ENCODE measurements at regions not wholly inside any gene's neighbourhood (a gene's known extent, or its start where the extent isn't known, plus 50 kb on each side); places are given as distances from the start of the nearest gene placed in this dataset.

- no peaks in the 10 kb centered on the region for H4K20me1 ChIP-seq (ENCODE audit: control insufficient read depth, insufficient read depth, insufficient read length)
- no peak overlapping the region for H3K4me2 ChIP-seq (ENCODE audit: insufficient read depth, insufficient read length, low read length)
- Mint-ChIP-seq H3K27me3 (ENCODE audit: low read depth) (no peaks in the 10 kb centered on the region), H3K4me3 (no peak overlapping the region), H3K9me3 (no peaks in the 10 kb centered on the region), H3K4me1 (peaks cover 6 to 8% of the 10 kb centered on the region in 2 experiments), H3K36me3 (ENCODE audit: insufficient read depth in 1 of 3, low read depth in 3 of 3) (no peaks in the 10 kb centered on the region), H3K27ac (no peak overlapping the region)
- DNase-seq, result no peak
- H3K23ac ChIP-seq (ENCODE audit: insufficient read length, low read depth, low read length), result no peak overlapping the region
- WGBS (ENCODE audit: extremely low coverage, insufficient read length, low lambda C conversion rate), result no CpG with 5 or more reads among the region's 3 CpGs
- H3K27ac ChIP-seq (ENCODE audit: insufficient read length, low read depth, low read length), result no peak overlapping the region
- no peaks in the 10 kb centered on the region for H3K79me1 ChIP-seq (ENCODE audit: insufficient read depth, low read depth, low read length, poor library complexity, severe bottlenecking)
- H3K4ac ChIP-seq (ENCODE audit: low read depth, low read length), result no peak overlapping the region
- H3K18ac ChIP-seq (ENCODE audit: insufficient read length, low read depth, low read length), result no peak overlapping the region
- H3K56ac ChIP-seq (ENCODE audit: insufficient read length, low read depth, low read length), result no peak overlapping the region
- H2BK5ac ChIP-seq (ENCODE audit: insufficient read length, low read length), result no peak overlapping the region
- no peak overlapping the region for H2AFZ ChIP-seq (ENCODE audit: low read length)
- H3K27me3 ChIP-seq (ENCODE audit: insufficient read depth, low read length), result no peaks in the 10 kb centered on the region
- no peak overlapping the region for H2BK12ac ChIP-seq (ENCODE audit: insufficient read length, low read depth, low read length)
- no peak overlapping the region for H2BK120ac ChIP-seq (ENCODE audit: low read depth, low read length, poor library complexity, severe bottlenecking)
- no peak overlapping the region for H2BK15ac ChIP-seq (ENCODE audit: low read depth, low read length)
- H4K8ac ChIP-seq (replicated peaks; ENCODE audit: insufficient read length, low read depth, low read length), result no peak overlapping the region
- no peak overlapping the region for H4K5ac ChIP-seq (ENCODE audit: insufficient read length, low read depth, low read length)
- no peak overlapping the region for H3K9ac ChIP-seq (ENCODE audit: extremely low read depth, insufficient read length, low read length)
- H3K9me3 ChIP-seq (ENCODE audit: control insufficient read depth, low read depth, low read length), result no peaks in the 10 kb centered on the region
- no peaks in the 10 kb centered on the region for H3K4me1 ChIP-seq (ENCODE audit: insufficient read depth, low read length)
- TF ChIP-seq CTCF (conservative IDR thresholded peaks at IDR 0.05), result no peak
- no peak overlapping the region for H3T11ph ChIP-seq (ENCODE audit: low read length)
- H2AK5ac ChIP-seq (ENCODE audit: insufficient read length, low read length), result no peak overlapping the region
- no peaks in the 10 kb centered on the region for H3K79me2 ChIP-seq (ENCODE audit: insufficient read depth, low read length)
- no peak overlapping the region for H3K14ac ChIP-seq (ENCODE audit: insufficient read depth, low read length)
- no peak overlapping the region for H2BK20ac ChIP-seq (ENCODE audit: low read depth, low read length, poor library complexity, severe bottlenecking)
- H4K91ac ChIP-seq (ENCODE audit: insufficient read length, low read depth, low read length), result no peak overlapping the region
- H3K23me2 ChIP-seq (ENCODE audit: insufficient read length, low read depth, low read length, poor library complexity, severe bottlenecking), result no peaks in the 10 kb centered on the region
Observed at GRCh38 chr12:42733911-42734310, 144.4 kb upstream of the PRICKLE1 start.
